RWPE2 (cell line): ENCODE measurements at regions not wholly inside any gene's neighbourhood (a gene's known extent, or its start where the extent isn't known, plus 50 kb on each side); places are given as distances from the start of the nearest gene placed in this dataset.

Experiments
- ATAC-seq: fragments of 200-7000 bp; cut with Tn5 transposase; 3 replicates; pipeline ENCODE4 v1.9.1; 2021; ENCODE audit warnings: low read depth
- DNase-seq: peaks from one replicate; pipeline ENCODE4 v3.0.0-alpha.2; 2020; ENCODE audit warnings: low spot score
- H3K27ac ChIP-seq: fragments of 450-650 bp; 2 replicates; pipeline ENCODE4 v1.5.1; 2017; ENCODE audit warnings: mild to moderate bottlenecking; ENCODE audit not compliant: poor library complexity, severe bottlenecking
- H3K27me3 ChIP-seq: fragments of 250-450 bp; sonication (Bioruptor Pico); 2 replicates; pipeline ENCODE4 v1.5.1; 2021; ENCODE audit warnings: mild to moderate bottlenecking, moderate library complexity; ENCODE audit not compliant: insufficient read depth, poor library complexity, severe bottlenecking
- H3K36me3 ChIP-seq: fragments of 250-450 bp; sonication (Bioruptor Pico); 2 replicates; pipeline ENCODE4 v1.5.1; 2020; ENCODE audit warnings: low read depth, mild to moderate bottlenecking, moderate library complexity
- H3K4me1 ChIP-seq: fragments of 250-450 bp; sonication (Bioruptor Pico); 2 replicates; pipeline ENCODE4 v1.5.1; 2021; ENCODE audit warnings: mild to moderate bottlenecking, moderate library complexity; ENCODE audit not compliant: insufficient read depth, poor library complexity, severe bottlenecking
- H3K4me3 ChIP-seq: fragments of 250-450 bp; sonication (Bioruptor Pico); 2 replicates; pipeline ENCODE4 v1.5.1; 2021; ENCODE audit warnings: mild to moderate bottlenecking, moderate library complexity; ENCODE audit not compliant: severe bottlenecking
- H3K9me3 ChIP-seq: fragments of 250-450 bp; sonication (Bioruptor Pico); 2 replicates; pipeline ENCODE4 v1.5.1; 2021; ENCODE audit warnings: mild to moderate bottlenecking, moderate library complexity; ENCODE audit not compliant: severe bottlenecking
- CTCF ChIP-seq: fragments of 450-650 bp; IDR thresholded peaks from one replicate; pipeline ENCODE4 v1.5.1; 2017; ENCODE audit warnings: mild to moderate bottlenecking, moderate library complexity; ENCODE audit not compliant: poor library complexity, severe bottlenecking

GRCh38 chr12:89892436-89892835, 183.8 kb upstream of the ATP2B1 start:
- H3K9me3 ChIP-seq, result no peaks in the 10 kb centered on the region
- no peaks in the 10 kb centered on the region for H3K27me3 ChIP-seq
- no peak for ATAC-seq
- H3K4me1 ChIP-seq, result peaks cover 15% of the 10 kb centered on the region
- no peak overlapping the region for H3K27ac ChIP-seq
- no peak overlapping the region for H3K4me3 ChIP-seq
- H3K36me3 ChIP-seq, result no peaks in the 10 kb centered on the region
- TF ChIP-seq CTCF, result no peak
- DNase-seq, result no peak

GRCh38 chr12:89891933-89892332, 183.3 kb upstream of the ATP2B1 start:
- DNase-seq, result no peak
- H3K4me3 ChIP-seq, result no peak overlapping the region
- TF ChIP-seq CTCF, result no peak
- peaks cover 15% of the 10 kb centered on the region for H3K4me1 ChIP-seq
- no peak overlapping the region for H3K27ac ChIP-seq
- no peak for ATAC-seq
- no peaks in the 10 kb centered on the region for H3K27me3 ChIP-seq
- H3K36me3 ChIP-seq, result no peaks in the 10 kb centered on the region
- H3K9me3 ChIP-seq, result no peaks in the 10 kb centered on the region

GRCh38 chr12:89890161-89890560, 181.5 kb upstream of the ATP2B1 start:
- Histone ChIP-seq H3K4me1 (peaks cover 15% of the 10 kb centered on the region), H3K9me3 (no peaks in the 10 kb centered on the region), H3K27ac (no peak overlapping the region), H3K36me3 (no peaks in the 10 kb centered on the region), H3K4me3 (no peak overlapping the region), H3K27me3 (no peaks in the 10 kb centered on the region)
- no peak for DNase-seq
- ATAC-seq, result no peak
- no peak for TF ChIP-seq CTCF

GRCh38 chr12:89889062-89889461, 180.4 kb upstream of the ATP2B1 start:
- peaks cover 5% of the 10 kb centered on the region for H3K4me1 ChIP-seq
- H3K9me3 ChIP-seq, result no peaks in the 10 kb centered on the region
- H3K4me3 ChIP-seq, result no peak overlapping the region
- H3K27me3 ChIP-seq, result no peaks in the 10 kb centered on the region
- no peak overlapping the region for H3K27ac ChIP-seq
- TF ChIP-seq CTCF, result no peak
- ATAC-seq (no peak; the same call in 2 of the 3 replicates), DNase-seq (no peak)
- H3K36me3 ChIP-seq, result no peaks in the 10 kb centered on the region

GRCh38 chr12:89884952-89885351, 176.3 kb upstream of the ATP2B1 start:
- H3K27me3 ChIP-seq, result no peaks in the 10 kb centered on the region
- no peak for TF ChIP-seq CTCF
- H3K36me3 ChIP-seq, result no peaks in the 10 kb centered on the region
- H3K4me1 ChIP-seq, result no peaks in the 10 kb centered on the region
- ATAC-seq (no peak), DNase-seq (no peak)
- H3K27ac ChIP-seq, result no peak overlapping the region
- no peaks in the 10 kb centered on the region for H3K9me3 ChIP-seq
- no peak overlapping the region for H3K4me3 ChIP-seq
